ENCODE measurements at regions not wholly inside any gene's neighbourhood (a gene's known extent, or its start where the extent isn't known, plus 50 kb on each side); places are given as distances from the start of the nearest gene placed in this dataset.

DNA sequence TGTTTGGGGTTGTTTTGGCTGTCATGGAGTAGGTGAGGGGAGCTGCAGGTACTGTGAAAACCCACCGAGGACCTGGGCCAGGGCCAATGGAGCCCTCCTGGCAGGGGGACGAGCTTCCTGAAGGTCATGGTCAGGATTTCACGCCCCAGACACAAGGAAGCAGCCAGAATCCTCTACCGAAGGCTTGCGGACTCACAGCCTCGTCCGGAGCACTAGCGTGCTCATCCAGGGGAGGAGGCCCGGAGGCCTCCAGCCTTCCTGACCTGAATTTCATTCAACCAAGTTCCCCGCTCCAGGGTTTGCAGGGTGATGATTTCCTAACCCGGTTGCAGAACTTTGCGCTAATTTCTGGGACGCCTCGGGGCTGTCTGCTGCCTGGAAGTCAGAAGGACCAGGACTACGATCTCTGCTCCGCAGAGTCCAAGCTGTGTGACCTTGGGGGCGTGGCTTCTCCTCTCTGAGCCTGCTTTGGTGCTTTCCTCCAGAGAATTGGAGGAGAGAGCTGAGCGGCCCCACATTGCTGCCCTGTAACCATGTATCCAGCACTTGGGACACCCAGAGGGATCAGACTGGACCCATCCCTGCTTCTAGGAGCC is 56.2 kb upstream of the ADRA2C start:
- H3K4me1 ChIP-seq (ENCODE audit: control insufficient read depth, insufficient read depth, low read length): no peaks in the 10 kb centered on the region
- H3K36me3 ChIP-seq (ENCODE audit: control insufficient read depth, insufficient read depth, low read length): no peaks in the 10 kb centered on the region
- no peaks in the 10 kb centered on the region for H3K4me1 Mint-ChIP-seq

DNA sequence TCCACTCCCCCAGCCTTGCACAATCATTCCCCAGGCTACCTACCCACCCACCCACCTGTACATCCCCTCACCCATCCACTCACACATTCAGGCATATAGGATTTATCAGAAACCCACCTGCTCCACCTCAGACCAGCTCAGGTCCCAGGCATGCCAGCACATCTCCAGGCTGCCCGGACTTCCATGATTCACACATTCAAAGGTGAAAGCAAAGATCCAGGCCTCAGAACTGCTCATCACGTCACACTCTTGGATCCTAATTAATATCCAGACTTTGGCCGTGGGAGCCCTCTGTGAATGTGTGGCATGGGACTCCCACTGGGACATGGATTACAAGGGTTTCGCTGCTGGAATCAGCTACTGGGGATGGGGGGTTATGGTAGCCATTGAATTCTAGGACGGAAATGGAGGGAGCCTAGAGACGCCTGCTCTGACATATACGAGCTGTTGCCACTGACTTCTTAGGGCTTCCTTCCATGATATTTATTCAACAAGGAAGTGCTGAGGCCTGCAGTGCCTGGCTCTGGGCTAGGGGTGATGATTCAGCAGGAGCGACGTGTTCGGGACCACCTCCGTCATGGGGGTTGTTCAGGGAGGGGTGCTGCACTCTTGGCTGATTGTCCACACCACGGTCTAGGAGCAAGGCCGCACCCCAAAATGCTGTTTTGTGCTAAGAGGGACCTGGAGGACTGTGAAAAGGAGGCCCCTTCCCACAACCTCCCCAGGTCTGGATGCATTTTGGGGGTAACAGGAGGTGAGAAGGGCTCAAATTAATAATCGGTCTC is 56.9 kb upstream of the ADRA2C start:
- H3K4me1 ChIP-seq (ENCODE audit: control insufficient read depth, insufficient read depth, low read length): no peaks in the 10 kb centered on the region
- WGBS, 2 experiments (ENCODE audit: insufficient coverage in 1 of 2, insufficient read length in 1 of 2): 91 to 96% methylated on average over 11 to 14 of the region's 14 CpGs

More for the DNA sequence above, 56.2 kb upstream of the ADRA2C start:
- Mint-ChIP-seq H3K9me3 (no peaks in the 10 kb centered on the region), H3K27ac (no peak overlapping the region), H3K4me3 (no peak overlapping the region), H3K36me3 (ENCODE audit: low read depth) (no peaks in the 10 kb centered on the region), H3K27me3 (ENCODE audit: insufficient read depth) (no peaks in the 10 kb centered on the region)
- 92 to 93% methylated on average over 17 to 18 of the region's 18 CpGs for WGBS, 2 experiments (ENCODE audit: insufficient coverage in 1 of 2, insufficient read length in 1 of 2)
- Histone ChIP-seq H3K27me3 (ENCODE audit: control insufficient read depth, insufficient read depth, low read length, poor library complexity, severe bottlenecking) (no peaks in the 10 kb centered on the region), H3K9ac (ENCODE audit: extremely low read depth, low read length, poor library complexity, severe bottlenecking) (no peak overlapping the region), H3K27ac (ENCODE audit: low read depth, low read length) (no peak overlapping the region), H3K4me3 (ENCODE audit: low read length) (no peak overlapping the region), H3K9me3 (ENCODE audit: control insufficient read depth, low read length) (no peaks in the 10 kb centered on the region)
- peak; percentile 44 for DNase-seq
- TF ChIP-seq, protein P1, sequence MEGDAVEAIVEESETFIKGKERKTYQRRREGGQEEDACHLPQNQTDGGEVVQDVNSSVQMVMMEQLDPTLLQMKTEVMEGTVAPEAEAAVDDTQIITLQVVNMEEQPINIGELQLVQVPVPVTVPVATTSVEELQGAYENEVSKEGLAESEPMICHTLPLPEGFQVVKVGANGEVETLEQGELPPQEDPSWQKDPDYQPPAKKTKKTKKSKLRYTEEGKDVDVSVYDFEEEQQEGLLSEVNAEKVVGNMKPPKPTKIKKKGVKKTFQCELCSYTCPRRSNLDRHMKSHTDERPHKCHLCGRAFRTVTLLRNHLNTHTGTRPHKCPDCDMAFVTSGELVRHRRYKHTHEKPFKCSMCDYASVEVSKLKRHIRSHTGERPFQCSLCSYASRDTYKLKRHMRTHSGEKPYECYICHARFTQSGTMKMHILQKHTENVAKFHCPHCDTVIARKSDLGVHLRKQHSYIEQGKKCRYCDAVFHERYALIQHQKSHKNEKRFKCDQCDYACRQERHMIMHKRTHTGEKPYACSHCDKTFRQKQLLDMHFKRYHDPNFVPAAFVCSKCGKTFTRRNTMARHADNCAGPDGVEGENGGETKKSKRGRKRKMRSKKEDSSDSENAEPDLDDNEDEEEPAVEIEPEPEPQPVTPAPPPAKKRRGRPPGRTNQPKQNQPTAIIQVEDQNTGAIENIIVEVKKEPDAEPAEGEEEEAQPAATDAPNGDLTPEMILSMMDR (conservative IDR thresholded peaks at IDR 0.05): no peak

DNA sequence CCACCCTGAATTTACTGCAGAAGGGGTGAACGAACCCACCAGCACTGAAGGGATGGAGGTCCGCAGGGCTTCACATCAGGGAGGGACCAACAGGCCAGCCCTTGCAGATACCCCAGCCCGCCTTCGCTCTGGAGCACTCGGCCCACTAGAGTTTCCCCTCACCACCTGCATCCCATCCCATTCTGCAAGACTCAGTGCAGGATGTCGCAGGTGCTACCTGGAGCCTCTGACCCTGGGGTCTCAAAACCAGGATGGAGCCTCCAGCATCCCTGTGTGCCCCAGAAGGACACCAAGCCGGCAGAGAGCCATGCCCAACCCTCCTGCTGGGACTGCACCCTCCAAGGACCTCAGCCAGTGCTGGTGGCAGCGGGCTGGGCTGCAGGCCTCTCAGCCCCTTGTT is 57.6 kb upstream of the ADRA2C start:
- TF ChIP-seq, protein P1 (conservative IDR thresholded peaks at IDR 0.05): no peak
- H3K27ac Mint-ChIP-seq: no peak overlapping the region
- H3K27me3 Mint-ChIP-seq (ENCODE audit: insufficient read depth): peaks cover 2% of the 10 kb centered on the region
- DNase-seq: peak; percentile 12
- no peaks in the 10 kb centered on the region for H3K36me3 Mint-ChIP-seq (ENCODE audit: low read depth)
- Histone ChIP-seq H3K27ac (ENCODE audit: low read depth, low read length) (no peak overlapping the region), H3K27me3 (ENCODE audit: control insufficient read depth, insufficient read depth, low read length, poor library complexity, severe bottlenecking) (no peaks in the 10 kb centered on the region), H3K36me3 (ENCODE audit: control insufficient read depth, insufficient read depth, low read length) (no peaks in the 10 kb centered on the region), H3K4me3 (ENCODE audit: low read length) (no peak overlapping the region), H3K4me1 (ENCODE audit: control insufficient read depth, insufficient read depth, low read length) (no peaks in the 10 kb centered on the region), H3K9me3 (ENCODE audit: control insufficient read depth, low read length) (no peaks in the 10 kb centered on the region), H3K9ac (ENCODE audit: extremely low read depth, low read length, poor library complexity, severe bottlenecking) (no peak overlapping the region)
- H3K9me3 Mint-ChIP-seq: no peaks in the 10 kb centered on the region
- no peak overlapping the region for H3K4me3 Mint-ChIP-seq
- H3K4me1 Mint-ChIP-seq: no peaks in the 10 kb centered on the region
- 90 to 93% methylated on average over 3 to 8 of the region's 8 CpGs for WGBS, 2 experiments (ENCODE audit: insufficient coverage in 1 of 2, insufficient read length in 1 of 2)

More for the DNA sequence above, 56.9 kb upstream of the ADRA2C start:
- TF ChIP-seq, protein P1 (conservative IDR thresholded peaks at IDR 0.05): no peak
- Mint-ChIP-seq H3K27ac (no peak overlapping the region), H3K27me3 (ENCODE audit: insufficient read depth) (peaks cover 2% of the 10 kb centered on the region), H3K4me1 (no peaks in the 10 kb centered on the region), H3K4me3 (no peak overlapping the region), H3K36me3 (ENCODE audit: low read depth) (no peaks in the 10 kb centered on the region), H3K9me3 (no peaks in the 10 kb centered on the region)
- no peak for DNase-seq
- Histone ChIP-seq H3K27ac (ENCODE audit: low read depth, low read length) (no peak overlapping the region), H3K9ac (ENCODE audit: extremely low read depth, low read length, poor library complexity, severe bottlenecking) (no peak overlapping the region), H3K9me3 (ENCODE audit: control insufficient read depth, low read length) (no peaks in the 10 kb centered on the region), H3K27me3 (ENCODE audit: control insufficient read depth, insufficient read depth, low read length, poor library complexity, severe bottlenecking) (no peaks in the 10 kb centered on the region), H3K4me3 (ENCODE audit: low read length) (no peak overlapping the region), H3K36me3 (ENCODE audit: control insufficient read depth, insufficient read depth, low read length) (no peaks in the 10 kb centered on the region)

All from endodermal cell (in vitro differentiated cells).